Panc1 (cell line): ENCODE measurements at regions not wholly inside any gene's neighbourhood (a gene's known extent, or its start where the extent isn't known, plus 50 kb on each side); places are given as distances from the start of the nearest gene placed in this dataset.

Experiments
- POLR2AphosphoS5 ChIP-seq: IDR thresholded peaks from 2 replicates; pipeline ENCODE4 v1.6.1; 2012; ENCODE audit warnings: mild to moderate bottlenecking, low read depth, low read length, moderate library complexity
- TCF7L2 ChIP-seq: IDR thresholded peaks from 2 replicates; pipeline ENCODE4 v1.6.1; 2011; ENCODE audit warnings: mild to moderate bottlenecking, low read depth, low read length, inconsistent platforms
- TF ChIP-seq, protein P1 (sequence below): fragments of 450-650 bp; IDR thresholded peaks from 2 replicates; pipeline ENCODE4 v1.5.1; 2017; ENCODE audit warnings: mild to moderate bottlenecking

DNA sequence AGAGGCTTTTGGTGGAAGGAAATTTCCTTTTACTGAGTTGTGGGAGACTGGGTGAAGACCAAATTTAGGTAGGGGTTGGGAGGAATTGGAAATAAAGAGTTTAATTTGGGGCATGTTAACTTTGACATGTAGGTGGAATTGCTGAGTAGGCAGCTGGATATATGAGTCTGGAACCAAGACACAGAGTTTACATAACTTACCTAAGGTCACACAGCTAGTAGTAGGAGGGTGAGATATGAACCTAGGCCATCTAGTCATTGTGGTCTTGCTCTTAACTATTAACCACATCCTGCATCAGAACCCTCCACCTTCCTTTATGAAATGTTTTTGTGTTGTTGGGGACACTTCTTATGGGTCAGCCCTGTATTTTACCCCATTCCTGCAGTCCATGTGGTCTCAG lies 113.1 kb downstream of the ICOS start:
- TF ChIP-seq, protein P1, sequence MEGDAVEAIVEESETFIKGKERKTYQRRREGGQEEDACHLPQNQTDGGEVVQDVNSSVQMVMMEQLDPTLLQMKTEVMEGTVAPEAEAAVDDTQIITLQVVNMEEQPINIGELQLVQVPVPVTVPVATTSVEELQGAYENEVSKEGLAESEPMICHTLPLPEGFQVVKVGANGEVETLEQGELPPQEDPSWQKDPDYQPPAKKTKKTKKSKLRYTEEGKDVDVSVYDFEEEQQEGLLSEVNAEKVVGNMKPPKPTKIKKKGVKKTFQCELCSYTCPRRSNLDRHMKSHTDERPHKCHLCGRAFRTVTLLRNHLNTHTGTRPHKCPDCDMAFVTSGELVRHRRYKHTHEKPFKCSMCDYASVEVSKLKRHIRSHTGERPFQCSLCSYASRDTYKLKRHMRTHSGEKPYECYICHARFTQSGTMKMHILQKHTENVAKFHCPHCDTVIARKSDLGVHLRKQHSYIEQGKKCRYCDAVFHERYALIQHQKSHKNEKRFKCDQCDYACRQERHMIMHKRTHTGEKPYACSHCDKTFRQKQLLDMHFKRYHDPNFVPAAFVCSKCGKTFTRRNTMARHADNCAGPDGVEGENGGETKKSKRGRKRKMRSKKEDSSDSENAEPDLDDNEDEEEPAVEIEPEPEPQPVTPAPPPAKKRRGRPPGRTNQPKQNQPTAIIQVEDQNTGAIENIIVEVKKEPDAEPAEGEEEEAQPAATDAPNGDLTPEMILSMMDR, result no peak
- TF ChIP-seq POLR2AphosphoS5 (no peak), TCF7L2 (no peak)
